Loucy (cell line): ENCODE measurements at regions not wholly inside any gene's neighbourhood (a gene's known extent, or its start where the extent isn't known, plus 50 kb on each side); places are given as distances from the start of the nearest gene placed in this dataset.

Source experiments
- CTCF ChIP-seq: fragments of 200-600 bp; sonication (generic); conservative IDR thresholded peaks from 2 replicates; pipeline ENCODE4 v1.5.1; 2014; ENCODE audit warnings: mild to moderate bottlenecking, antibody characterized with exemption, low read length
- EZH2phosphoT487 ChIP-seq: fragments of 200-600 bp; IDR thresholded peaks from 2 replicates; pipeline ENCODE4 v1.6.1; 2018; ENCODE audit warnings: antibody characterized with exemption, mild to moderate bottlenecking, moderate library complexity, borderline replicate concordance

GRCh38 chr7:28311670-28312069 lies 100.6 kb upstream of the CREB5 start:
- no peak for TF ChIP-seq CTCF
- no peak for TF ChIP-seq EZH2phosphoT487
